HEK293 (cell line): ENCODE measurements at regions not wholly inside any gene's neighbourhood (a gene's known extent, or its start where the extent isn't known, plus 50 kb on each side); places are given as distances from the start of the nearest gene placed in this dataset.

Experiments used
- CTCF ChIA-PET: fragments of 350-600 bp; formaldehyde crosslinking; extraction: SDS; loops from one replicate; lab custom pipeline; 2021; ENCODE audit warnings: antibody characterized with exemption; lab: Yijun Ruan, JAX
- POLR2A ChIA-PET: fragments of 300-600 bp; formaldehyde crosslinking; extraction: SDS; loops from one replicate; lab custom pipeline; 2020; ENCODE audit warnings: antibody characterized with exemption, inconsistent platforms; lab: Yijun Ruan, JAX
- H3K27ac ChIP-seq: fragments of 200-500 bp; sonication (Bioruptor generic); 2 replicates; pipeline ENCODE4 v1.5.1; 2014; ENCODE audit warnings: low read depth, low read length, control low read depth, inconsistent platforms; ENCODE audit errors: extremely low read depth
- H3K36me3 ChIP-seq, 2 experiments: fragments of 200-500 bp in 1 of 2; sonication (Bioruptor generic) in 1 of 2; 1 replicate in 1 of 2; 2 replicates in 1 of 2; pipeline ENCODE4 v1.5.1; 2014 to 2017; ENCODE audit warnings: inconsistent platforms in 2 of 2, low read length in 2 of 2; ENCODE audit not compliant: control insufficient read depth in 2 of 2, insufficient read depth in 1 of 2
- H3K4me1 ChIP-seq: fragments of 200-500 bp; sonication (Bioruptor generic); 2 replicates; pipeline ENCODE4 v1.5.1; 2014; ENCODE audit warnings: mild to moderate bottlenecking, low read length, inconsistent platforms; ENCODE audit not compliant: control insufficient read depth, insufficient read depth
- H3K4me3 ChIP-seq: 2 replicates; pipeline ENCODE4 v1.5.1; 2011; ENCODE audit warnings: low read depth, mild to moderate bottlenecking, control low read depth, low read length, moderate library complexity
- H3K9me3 ChIP-seq: fragments of 200-500 bp; sonication (Bioruptor generic); 2 replicates; pipeline ENCODE4 v1.5.1; 2014; ENCODE audit warnings: low read depth, low read length, inconsistent platforms; ENCODE audit not compliant: control insufficient read depth, insufficient read depth
- AEBP2 ChIP-seq: fragments of 450-650 bp; formaldehyde crosslinking; IDR thresholded peaks from 2 replicates; pipeline ENCODE4 v1.5.1; 2016; ENCODE audit warnings: missing biosample characterization, missing genetic modification characterization, borderline replicate concordance
- CTCF ChIP-seq: fragments of 450-650 bp; formaldehyde crosslinking; IDR thresholded peaks from 2 replicates; pipeline ENCODE4 v1.5.1; 2016; ENCODE audit warnings: missing biosample characterization, missing genetic modification characterization
- MZF1 ChIP-seq: fragments of 450-650 bp; formaldehyde crosslinking; IDR thresholded peaks from 2 replicates; pipeline ENCODE4 v1.5.1; 2017; ENCODE audit warnings: missing biosample characterization, missing genetic modification characterization, borderline replicate concordance
- PBX3 ChIP-seq: sonication (generic); formaldehyde crosslinking; IDR thresholded peaks from 2 replicates; pipeline ENCODE4 v1.8.1; 2022; ENCODE audit warnings: mild to moderate bottlenecking, moderate library complexity, missing genetic modification reagents
- YY1 ChIP-seq: fragments of 450-650 bp; formaldehyde crosslinking; IDR thresholded peaks from 2 replicates; pipeline ENCODE4 v1.5.1; 2018; ENCODE audit warnings: missing biosample characterization, missing genetic modification characterization
- ZFHX2 ChIP-seq: fragments of 450-650 bp; formaldehyde crosslinking; conservative IDR thresholded peaks from 2 replicates; pipeline ENCODE4 v1.5.1; 2016; ENCODE audit warnings: missing biosample characterization, missing genetic modification characterization
- ZNF366 ChIP-seq: fragments of 450-650 bp; formaldehyde crosslinking; conservative IDR thresholded peaks from 2 replicates; pipeline ENCODE4 v1.5.1; 2016; ENCODE audit warnings: missing biosample characterization, missing genetic modification characterization
- ZNF416 ChIP-seq: fragments of 450-650 bp; formaldehyde crosslinking; IDR thresholded peaks from 2 replicates; pipeline ENCODE4 v1.5.1; 2016; ENCODE audit warnings: missing biosample characterization, missing genetic modification characterization
- ZNF561 ChIP-seq: fragments of 450-650 bp; IDR thresholded peaks from 2 replicates; pipeline ENCODE4 v1.5.1; 2018; ENCODE audit warnings: missing biosample characterization, missing genetic modification characterization, borderline replicate concordance
- ZNF654 ChIP-seq: fragments of 450-650 bp; formaldehyde crosslinking; IDR thresholded peaks from 2 replicates; pipeline ENCODE4 v1.5.1; 2016; ENCODE audit warnings: low read depth, missing biosample characterization, missing genetic modification characterization
- ZNF785 ChIP-seq: fragments of 450-650 bp; formaldehyde crosslinking; IDR thresholded peaks from 2 replicates; pipeline ENCODE4 v1.5.1; 2016; ENCODE audit warnings: missing biosample characterization, missing genetic modification characterization
- TF ChIP-seq, protein P1 (sequence below): fragments of 450-650 bp; formaldehyde crosslinking; IDR thresholded peaks from 2 replicates; pipeline ENCODE4 v1.5.1; 2016; ENCODE audit warnings: missing biosample characterization, missing genetic modification characterization

GRCh38 chr6:19319005-19319404, 518.2 kb upstream of the ID4 start:
- Histone ChIP-seq H3K27ac (no peak overlapping the region), H3K36me3 (no peaks in the 10 kb centered on the region), H3K4me1 (no peaks in the 10 kb centered on the region; the same call in 1 of the 2 replicates)
- POLR2A ChIA-PET = no interaction called here
- CTCF ChIA-PET = no interaction called here
- TF ChIP-seq ZNF654 (tag by site-specific recombination) = no peak
- TF ChIP-seq ZNF366 = peak; percentile 93
- TF ChIP-seq, all 188 proteins: peak for 1
- Histone ChIP-seq H3K9me3 (no peaks in the 10 kb centered on the region), H3K4me3 (no peak overlapping the region)

- ChIA-PET CTCF (interaction anchor here (0.8 kb wide), 1 partner anchor 116 kb away, joined by 3 read pairs; no protein-coding TSS in a partner anchor), POLR2A (no interaction called here)
Observed at GRCh38 chr6:19320111-19320581, 517.0 kb upstream of the ID4 start.

More at GRCh38 chr6:19320111-19320581, 517.0 kb upstream of the ID4 start:
- no peak overlapping the region for H3K4me3 ChIP-seq
- no peaks in the 10 kb centered on the region for H3K9me3 ChIP-seq
- TF ChIP-seq ZFHX2 (tag by site-specific recombination) (no peak), CTCF (tag by site-specific recombination) (no peak), MZF1 (tag by site-specific recombination) (no peak), ZNF561 (no peak), YY1 (tag by site-specific recombination) (no peak), PBX3 (CRISPR knock-in tag) (no peak), AEBP2 (tag by site-specific recombination) (no peak), ZNF785 (no peak), ZNF416 (tag by site-specific recombination) (no peak)
- TF ChIP-seq, protein P1, sequence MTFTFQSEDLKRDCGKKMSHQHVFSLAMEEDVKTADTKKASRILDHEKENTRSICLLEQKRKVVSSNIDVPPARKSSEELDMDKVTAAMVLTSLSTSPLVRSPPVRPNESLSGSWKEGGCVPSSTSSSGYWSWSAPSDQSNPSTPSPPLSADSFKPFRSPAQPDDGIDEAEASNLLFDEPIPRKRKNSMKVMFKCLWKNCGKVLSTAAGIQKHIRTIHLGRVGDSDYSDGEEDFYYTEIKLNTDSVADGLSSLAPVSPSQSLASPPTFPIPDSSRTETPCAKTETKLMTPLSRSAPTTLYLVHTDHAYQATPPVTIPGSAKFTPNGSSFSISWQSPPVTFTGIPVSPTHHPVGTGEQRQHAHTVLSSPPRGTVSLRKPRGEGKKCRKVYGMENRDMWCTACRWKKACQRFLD = no peak
- TF ChIP-seq, all 188 proteins: peak for 0
- peaks cover 4% of the 10 kb centered on the region for H3K4me1 ChIP-seq
- H3K27ac ChIP-seq = no peak overlapping the region
- no peaks in the 10 kb centered on the region for H3K36me3 ChIP-seq
